Activated CD4-positive, alpha-beta T cell treated with anti-CD3 and anti-CD28 coated beads, Interleukin-2, amount 50 U/mL, for 4 hours (primary cell): ENCODE measurements at regions not wholly inside any gene's neighbourhood (a gene's known extent, or its start where the extent isn't known, plus 50 kb on each side); places are given as distances from the start of the nearest gene placed in this dataset.

Experiments used
- DNase-seq, 2 experiments: peaks; one replicate each; pipeline ENCODE4 v3.0.0-alpha.2; 2020

GRCh38 chr1:239262538-239262937 lies 123.8 kb upstream of the CHRM3 start:
- DNase-seq: no peak

- no peak for DNase-seq
These were observed 124.8 kb upstream of the CHRM3 start for GRCh38 chr1:239261521-239261920.

DNA sequence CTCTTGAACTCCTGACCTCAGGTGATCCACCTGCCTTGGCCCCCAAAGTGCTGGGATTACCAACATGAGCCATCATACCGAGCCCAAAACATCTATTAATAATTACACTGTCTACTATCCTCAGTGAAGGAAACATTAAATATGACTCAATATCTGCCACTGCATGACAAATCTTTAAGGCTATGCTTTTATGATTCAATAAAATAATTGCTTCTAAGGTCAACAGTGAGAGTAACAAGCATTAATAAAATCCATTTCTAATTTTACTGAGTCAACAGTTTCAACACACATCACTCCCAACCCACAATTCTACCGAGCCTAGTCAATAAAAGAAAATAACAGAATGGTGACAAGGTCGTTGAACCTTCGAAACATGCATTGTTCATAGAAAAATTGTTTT lies 125.5 kb upstream of the CHRM3 start:
- no peak for DNase-seq

- DNase-seq: no peak
These were observed 130.7 kb upstream of the CHRM3 start for GRCh38 chr1:239255628-239256160.

DNA sequence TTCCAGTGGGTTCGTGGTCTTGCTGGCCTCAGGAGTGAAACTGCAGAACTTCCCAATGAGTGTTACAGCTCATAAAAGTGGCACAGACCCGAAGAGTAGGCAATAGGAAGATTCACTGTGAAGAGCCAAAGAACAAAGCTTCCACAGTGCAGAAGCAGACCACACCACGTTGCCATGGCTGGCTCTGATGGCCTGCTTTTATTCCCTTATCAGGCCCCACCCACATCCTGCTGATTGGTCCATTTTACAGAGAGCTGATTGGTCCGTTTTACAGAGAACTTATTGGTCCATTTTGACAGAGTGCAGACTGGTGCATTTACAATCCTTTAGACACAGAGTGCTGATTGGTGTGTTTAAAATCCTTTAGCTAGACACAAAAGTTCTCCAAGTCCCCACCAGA lies 131.4 kb upstream of the CHRM3 start:
- DNase-seq: no peak

DNA sequence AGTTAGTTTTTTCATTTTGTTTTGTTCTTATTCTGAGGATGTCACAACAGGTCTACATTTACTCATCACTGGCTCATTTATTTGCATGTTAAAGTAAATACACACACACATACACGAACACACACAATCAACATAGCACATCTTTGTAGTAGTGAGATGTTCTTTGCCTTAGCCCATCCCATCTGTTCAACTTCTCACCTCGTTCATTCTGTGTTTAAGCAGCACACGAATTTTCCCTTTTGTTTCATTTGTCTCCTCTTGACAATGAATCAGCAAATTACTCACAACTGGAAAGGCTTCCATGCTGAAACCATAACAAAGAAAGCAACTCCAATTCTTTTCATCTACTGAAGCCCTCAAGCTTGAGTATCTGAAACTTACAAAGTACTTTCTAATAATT lies 133.3 kb upstream of the CHRM3 start:
- DNase-seq: no peak

DNA sequence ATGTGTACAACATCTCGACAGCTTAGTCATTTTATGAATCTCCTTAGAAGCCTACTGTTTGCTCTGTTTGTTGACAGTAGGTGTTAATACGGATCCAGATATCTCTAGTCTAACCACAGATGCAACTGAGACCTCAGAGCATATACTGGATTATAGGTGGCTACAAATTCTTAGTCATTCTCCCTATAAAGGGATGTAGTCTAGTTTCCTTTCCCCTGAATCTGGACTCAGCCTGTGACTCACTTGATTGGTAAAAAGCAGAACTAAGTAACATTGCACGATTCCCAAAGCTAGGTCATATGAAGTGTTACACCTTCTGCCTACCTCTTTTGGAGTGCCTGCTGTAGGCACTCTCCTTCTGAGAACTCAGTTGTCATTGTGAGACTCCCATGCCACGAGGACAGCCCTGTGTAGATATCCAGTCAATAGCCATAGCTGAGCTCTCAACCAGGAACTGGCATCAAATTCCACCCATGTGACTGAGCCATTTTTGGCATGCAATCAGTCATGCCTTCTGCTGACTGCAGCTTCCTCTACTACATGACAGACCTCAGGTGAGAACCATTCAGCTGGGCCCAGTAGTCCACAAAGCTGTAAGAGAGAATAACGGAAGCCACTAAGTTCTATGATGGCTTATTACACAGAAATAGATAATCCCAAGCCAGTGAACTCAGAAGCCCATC lies 135.9 kb upstream of the CHRM3 start:
- no peak for DNase-seq

DNA sequence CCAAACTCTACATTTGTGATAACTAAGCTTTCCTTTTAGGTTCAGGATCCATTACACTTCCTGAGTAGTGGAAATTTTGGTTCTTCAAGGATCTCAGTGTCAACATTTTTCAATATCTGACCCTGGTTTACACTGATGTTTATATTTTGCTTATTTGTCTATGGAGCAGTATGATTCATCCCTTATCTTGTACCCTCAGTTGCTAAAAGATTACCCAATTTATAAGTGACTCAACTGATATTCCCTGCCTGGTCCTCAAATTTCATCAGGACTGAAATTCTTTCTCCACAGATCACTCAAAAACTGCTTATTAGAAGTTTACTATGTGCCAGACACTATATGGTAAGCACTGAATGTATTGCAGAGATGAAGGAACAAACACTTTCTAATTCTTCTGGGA lies 139.1 kb upstream of the CHRM3 start:
- DNase-seq: no peak

DNA sequence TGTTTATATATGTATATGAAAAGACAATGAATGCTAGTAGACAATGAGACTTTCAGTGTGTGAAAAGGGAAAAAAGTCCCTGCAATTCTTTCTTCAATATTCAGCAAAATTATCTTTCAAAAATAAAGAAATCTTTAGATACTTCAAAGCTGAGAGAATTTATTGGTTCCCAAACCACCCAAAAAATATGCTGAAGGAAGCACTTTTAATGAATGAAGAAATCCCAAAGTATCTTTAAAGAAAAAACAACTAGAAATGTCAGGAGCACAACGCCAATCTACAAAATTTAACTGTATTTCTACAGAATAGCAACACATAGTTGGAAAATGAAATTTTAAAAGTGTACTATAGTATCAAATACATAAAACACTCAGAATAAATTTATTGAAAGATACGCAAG lies 142.3 kb upstream of the CHRM3 start:
- no peak for DNase-seq

- no peak for DNase-seq
These were observed 143.4 kb upstream of the CHRM3 start for GRCh38 chr1:239243006-239243405.

GRCh38 chr1:239242404-239242803 lies 144.0 kb upstream of the CHRM3 start:
- DNase-seq: no peak

DNA sequence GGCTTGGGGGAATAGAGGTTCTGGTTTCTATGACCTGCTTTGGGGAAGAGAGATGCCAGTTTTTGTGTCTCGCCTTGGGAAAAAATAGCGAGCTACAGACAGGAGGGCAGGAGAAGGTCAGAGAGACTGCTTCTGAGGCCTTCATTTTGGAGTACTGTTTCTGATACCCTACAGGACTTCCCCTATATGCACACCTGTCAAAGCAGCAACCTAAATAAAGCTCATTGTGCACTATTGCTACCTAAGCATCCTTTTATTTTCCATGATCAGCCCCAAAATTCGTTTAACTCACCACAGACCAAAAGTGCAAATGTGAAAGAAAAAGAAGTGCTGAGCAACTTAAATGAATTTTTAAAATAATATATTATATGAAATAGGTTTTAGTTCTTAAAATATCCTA lies 145.6 kb upstream of the CHRM3 start:
- DNase-seq: no peak

- no peak for DNase-seq
These were observed 146.8 kb upstream of the CHRM3 start for GRCh38 chr1:239239529-239239928.

DNA sequence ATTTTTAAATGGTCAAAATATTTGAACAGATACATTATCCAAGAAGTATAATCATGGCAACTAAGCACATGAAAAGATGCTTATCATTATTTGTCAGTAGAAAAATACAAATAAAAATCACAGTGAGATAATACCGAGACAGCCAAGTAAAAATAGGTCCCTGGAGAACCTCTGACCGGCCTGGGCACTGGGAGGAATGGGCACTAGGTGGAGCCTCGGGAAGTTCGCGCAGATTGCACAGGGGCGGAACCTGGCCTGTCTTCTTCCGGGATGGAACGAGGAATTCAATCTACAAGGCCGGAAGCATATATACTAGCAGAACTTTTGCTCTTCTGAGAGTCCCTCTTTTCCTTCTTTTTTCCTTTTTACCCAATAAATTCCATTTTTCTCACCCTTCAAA lies 148.5 kb upstream of the CHRM3 start:
- DNase-seq: no peak

GRCh38 chr1:239233626-239234025 lies 152.7 kb upstream of the CHRM3 start:
- DNase-seq: no peak

DNA sequence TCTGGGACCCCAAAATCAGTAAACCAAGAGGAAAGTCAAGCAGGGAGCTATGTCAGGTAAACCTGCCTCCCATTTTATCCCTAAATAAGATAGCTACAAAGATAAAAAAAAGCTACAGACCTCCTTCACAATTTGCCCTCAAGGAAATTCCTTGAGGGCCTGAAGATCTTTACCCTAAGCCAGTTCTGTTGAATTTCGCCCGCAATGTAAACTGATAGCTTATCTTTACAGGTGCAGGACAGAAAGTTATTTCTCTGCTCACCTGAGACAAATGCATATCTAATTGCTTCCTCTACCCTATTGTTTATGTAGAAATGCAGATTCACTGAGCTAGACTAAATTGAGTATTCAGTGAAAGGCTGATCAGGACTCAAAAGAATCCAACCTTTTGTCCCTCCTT lies 153.4 kb upstream of the CHRM3 start:
- no peak for DNase-seq

- DNase-seq: no peak
These were observed 157.9 kb upstream of the CHRM3 start for GRCh38 chr1:239228451-239228850.

DNA sequence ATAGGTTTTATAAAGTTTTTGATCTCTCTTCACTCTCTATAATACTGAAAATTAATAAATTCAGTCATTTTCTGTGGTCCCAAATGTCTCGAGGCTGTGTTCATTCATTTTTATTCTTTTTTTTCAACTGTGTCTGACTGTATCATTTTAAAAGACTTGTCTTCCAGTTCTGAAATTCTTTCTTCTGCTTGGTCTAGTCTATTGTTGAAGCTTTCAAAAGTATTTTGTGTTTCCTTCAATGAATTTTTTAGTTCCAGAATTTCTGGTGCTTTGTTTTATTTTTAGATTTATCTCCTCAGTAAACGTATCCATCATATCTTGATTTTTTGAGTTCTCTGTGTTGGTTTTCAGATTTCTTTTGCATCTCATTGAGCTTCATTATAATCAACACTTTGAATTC lies 161.0 kb upstream of the CHRM3 start:
- DNase-seq: no peak

GRCh38 chr1:239224100-239224499 lies 162.3 kb upstream of the CHRM3 start:
- DNase-seq: no peak

GRCh38 chr1:239222999-239223398 lies 163.4 kb upstream of the CHRM3 start:
- DNase-seq: no peak

DNA sequence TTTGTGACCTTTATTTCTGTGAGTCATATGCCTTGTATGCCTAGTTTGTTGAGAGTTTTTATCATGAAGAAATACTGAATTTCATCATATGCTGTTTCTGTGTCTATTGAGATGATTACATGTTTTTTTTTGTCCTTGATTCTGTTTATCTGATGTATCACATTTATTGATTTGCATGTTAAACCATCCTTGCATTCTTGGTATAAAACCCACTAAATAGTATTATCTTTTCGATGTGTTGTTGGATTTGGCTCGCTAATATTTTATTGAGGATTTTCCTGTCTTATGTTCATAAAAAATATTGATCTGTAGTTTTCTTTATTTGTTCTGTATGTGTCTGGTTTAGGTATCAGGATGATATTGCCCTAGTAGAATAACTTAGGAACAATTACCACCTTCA lies 164.7 kb upstream of the CHRM3 start:
- no peak for DNase-seq

- no peak for DNase-seq
These were observed 166.7 kb upstream of the CHRM3 start for GRCh38 chr1:239219679-239220078.

- no peak for DNase-seq
These were observed 168.1 kb upstream of the CHRM3 start for GRCh38 chr1:239218301-239218700.

DNA sequence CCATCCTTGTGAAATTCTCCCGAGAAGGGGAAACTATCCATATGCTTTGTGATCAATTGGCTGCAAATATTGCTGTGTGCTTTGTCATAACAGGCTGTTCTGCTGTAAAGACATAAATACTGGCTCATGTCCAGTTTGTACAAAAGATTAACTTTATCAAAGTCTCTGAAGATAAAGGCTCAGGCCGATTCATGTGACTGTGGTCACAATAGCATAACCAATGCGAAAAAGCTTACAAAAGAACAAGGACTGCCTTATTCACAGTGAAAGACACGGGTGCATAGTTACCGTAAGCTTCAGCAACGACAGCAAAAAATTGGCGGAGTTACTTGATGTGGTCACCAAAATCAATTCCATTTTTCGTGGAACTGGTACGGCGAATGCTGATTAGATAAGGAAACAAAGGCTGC lies 173.6 kb upstream of the CHRM3 start:
- no peak for DNase-seq

GRCh38 chr1:239209591-239209990 lies 176.8 kb upstream of the CHRM3 start:
- DNase-seq: no peak
